CD14-positive monocyte (primary cell): ENCODE measurements at regions not wholly inside any gene's neighbourhood (a gene's known extent, or its start where the extent isn't known, plus 50 kb on each side); places are given as distances from the start of the nearest gene placed in this dataset.

Experiments used
- DNase-seq, 3 donors: peaks; one replicate each; pipeline ENCODE4 v3.0.0-alpha.2; 2011 to 2022
- H2AFZ ChIP-seq: 2 replicates; pipeline ENCODE4 v1.6.0; 2012; ENCODE audit warnings: mild to moderate bottlenecking, low read depth, low read length, inconsistent platforms; ENCODE audit not compliant: insufficient read depth, poor library complexity, severe bottlenecking
- H3K27ac ChIP-seq, 2 donors: 1 replicate in 1 of 2; 2 replicates in 1 of 2; pipeline ENCODE4 v1.5.1; 2012 to 2013; ENCODE audit warnings: low read length in 2 of 2, control low read depth in 1 of 2, inconsistent platforms in 1 of 2, low read depth in 1 of 2, mild to moderate bottlenecking in 1 of 2
- H3K27me3 ChIP-seq, 2 donors: one replicate each; pipeline versions ENCODE4 v1.6.0 to v1.6.1; 2011 to 2013; ENCODE audit warnings: low read length in 2 of 2; ENCODE audit not compliant: control insufficient read depth in 2 of 2, insufficient read depth in 2 of 2
- H3K36me3 ChIP-seq, 2 donors: replicated peaks in 1 of 2; 1 replicate in 1 of 2; 2 replicates in 1 of 2; pipeline versions ENCODE4 v1.5.1 to v1.6.1; 2012 to 2013; ENCODE audit warnings: low read length in 2 of 2, control low read depth in 1 of 2, inconsistent platforms in 1 of 2, mild to moderate bottlenecking in 1 of 2; ENCODE audit not compliant: insufficient read depth in 2 of 2, control insufficient read depth in 1 of 2
- H3K4me1 ChIP-seq, 2 donors: 1 replicate in 1 of 2; 2 replicates in 1 of 2; pipeline versions ENCODE4 v1.5.1 to v1.6.1; 2012 to 2013; ENCODE audit warnings: low read length in 2 of 2, control low read depth in 1 of 2, inconsistent platforms in 1 of 2, mild to moderate bottlenecking in 1 of 2, moderate library complexity in 1 of 2; ENCODE audit not compliant: insufficient read depth in 2 of 2, control insufficient read depth in 1 of 2
- H3K4me2 ChIP-seq: replicated peaks from 2 replicates; pipeline ENCODE3; 2012; ENCODE audit warnings: low read length, moderate library complexity, mild to moderate bottlenecking; ENCODE audit not compliant: poor library complexity, severe bottlenecking; ENCODE audit errors: extremely low read depth
- H3K4me3 ChIP-seq, 3 experiments: fragments of 200-600 bp in 1 of 3; sonication (generic) in 1 of 3; replicated peaks in 1 of 3; 1 replicate in 2 of 3; 2 replicates in 1 of 3; pipeline ENCODE4 v1.5.1; 2011 to 2013; ENCODE audit warnings: low read length in 3 of 3, mild to moderate bottlenecking in 3 of 3, control low read depth in 2 of 3, low read depth in 2 of 3, inconsistent platforms in 1 of 3, moderate library complexity in 1 of 3
- H3K79me2 ChIP-seq: 2 replicates; pipeline ENCODE4 v1.6.0; 2012; ENCODE audit warnings: mild to moderate bottlenecking, control low read depth, inconsistent platforms, low read length, moderate library complexity; ENCODE audit not compliant: insufficient read depth
- H3K9ac ChIP-seq: 2 replicates; pipeline ENCODE4 v1.6.0; 2017; ENCODE audit warnings: low read length, mild to moderate bottlenecking; ENCODE audit not compliant: insufficient read depth, poor library complexity, severe bottlenecking
- H3K9me3 ChIP-seq, 2 donors: replicated peaks in 1 of 2; 1 replicate in 1 of 2; 2 replicates in 1 of 2; pipeline versions ENCODE4 v1.5.1 to v1.6.1; 2012 to 2013; ENCODE audit warnings: low read length in 2 of 2, control low read depth in 1 of 2; ENCODE audit not compliant: control insufficient read depth in 1 of 2, insufficient read depth in 1 of 2
- H4K20me1 ChIP-seq: 2 replicates; pipeline ENCODE4 v1.6.0; 2012; ENCODE audit warnings: mild to moderate bottlenecking, low read length, control low read depth, moderate library complexity; ENCODE audit not compliant: insufficient read depth
- H3K27ac Mint-ChIP-seq, 7 donors: one replicate each; pipeline ENCODE4 v1.8.0; 2020; ENCODE audit warnings: mild to moderate bottlenecking in 7 of 7, mixed read lengths in 7 of 7, moderate library complexity in 6 of 7, inconsistent platforms in 2 of 7
- H3K27me3 Mint-ChIP-seq, 3 donors: one replicate each; pipeline ENCODE4 v1.8.0; 2021 to 2022; ENCODE audit warnings: low read depth in 3 of 3, mild to moderate bottlenecking in 3 of 3, mixed read lengths in 3 of 3, moderate library complexity in 3 of 3, inconsistent platforms in 1 of 3
- H3K36me3 Mint-ChIP-seq, 2 donors: one replicate each; pipeline ENCODE4 v1.8.0; 2020; ENCODE audit warnings: mixed read lengths in 2 of 2, inconsistent platforms in 1 of 2, mild to moderate bottlenecking in 1 of 2
- H3K4me1 Mint-ChIP-seq: one replicate; pipeline ENCODE4 v1.8.0; 2020; ENCODE audit warnings: mild to moderate bottlenecking, mixed read lengths
- H3K4me3 Mint-ChIP-seq, 2 donors: one replicate each; pipeline ENCODE4 v1.8.0; 2020; ENCODE audit warnings: mild to moderate bottlenecking in 2 of 2, mixed read lengths in 2 of 2, moderate library complexity in 1 of 2
- H3K9me3 Mint-ChIP-seq, 7 donors: one replicate each; pipeline ENCODE4 v1.8.0; 2020 to 2022; ENCODE audit warnings: mixed read lengths in 7 of 7, mild to moderate bottlenecking in 6 of 7, moderate library complexity in 6 of 7, inconsistent platforms in 2 of 7
- WGBS: methylation state at CpG from one replicate; pipeline ENCODE4 v1.1.5; 2013; ENCODE audit warnings: missing lambda C conversion rate; ENCODE audit not compliant: insufficient coverage; 5-methylcytosine and 5-hydroxymethylcytosine counted together
- intact Hi-C, 2 donors: fragments of 100-400 bp; cut with micrococcal nuclease; formaldehyde crosslinking; loops; one replicate each; pipeline versions ENCODE4 v1.15.0 to v1.15.1; 2023
- TF ChIP-seq, protein P1 (sequence below): fragments of 200-600 bp; IDR thresholded peaks from one replicate; pipeline ENCODE4 v1.8.0; 2022; ENCODE audit warnings: antibody characterized with exemption, mild to moderate bottlenecking

DNA sequence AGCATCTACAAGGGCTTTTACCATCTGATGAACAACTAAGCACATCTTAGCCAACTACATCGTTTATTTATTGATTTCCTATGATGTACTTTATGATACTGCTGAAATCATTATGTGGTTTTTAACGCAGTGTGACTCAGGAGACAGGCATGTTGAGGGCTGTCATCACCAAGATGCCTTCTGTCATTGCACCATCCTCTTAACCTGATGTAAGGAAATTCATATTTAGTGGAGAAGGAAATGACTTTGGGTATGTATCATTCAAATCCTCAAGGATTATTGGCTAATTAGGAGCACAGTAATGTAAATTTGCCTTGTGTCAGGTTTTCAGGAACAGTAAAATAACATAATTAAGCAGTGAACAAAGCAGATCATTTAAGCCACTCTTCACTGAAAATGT, 138.5 kb upstream of the MGMT start:
- Mint-ChIP-seq H3K27me3 (peaks cover 12 to 14% (median 12%) of the 10 kb centered on the region in 3 donors), H3K9me3 (no peaks in the 10 kb centered on the region), H3K27ac (no peak overlapping the region), H3K4me1 (no peaks in the 10 kb centered on the region), H3K36me3 (no peaks in the 10 kb centered on the region), H3K4me3 (no peak overlapping the region)
- Histone ChIP-seq H3K79me2 (no peaks in the 10 kb centered on the region), H2AFZ (no peak overlapping the region), H3K4me2 (no peak overlapping the region), H3K9ac (no peak overlapping the region), H3K4me1 (no peaks in the 10 kb centered on the region), H3K36me3 (no peaks in the 10 kb centered on the region), H3K27ac (no peak overlapping the region), H3K27me3 (peaks cover 0 to 6% of the 10 kb centered on the region in 2 donors), H3K9me3 (no peaks in the 10 kb centered on the region), H4K20me1 (no peaks in the 10 kb centered on the region), H3K4me3 (no peak overlapping the region)
- no peak for DNase-seq
- intact Hi-C loops: no loop called here
- TF ChIP-seq, protein P1, sequence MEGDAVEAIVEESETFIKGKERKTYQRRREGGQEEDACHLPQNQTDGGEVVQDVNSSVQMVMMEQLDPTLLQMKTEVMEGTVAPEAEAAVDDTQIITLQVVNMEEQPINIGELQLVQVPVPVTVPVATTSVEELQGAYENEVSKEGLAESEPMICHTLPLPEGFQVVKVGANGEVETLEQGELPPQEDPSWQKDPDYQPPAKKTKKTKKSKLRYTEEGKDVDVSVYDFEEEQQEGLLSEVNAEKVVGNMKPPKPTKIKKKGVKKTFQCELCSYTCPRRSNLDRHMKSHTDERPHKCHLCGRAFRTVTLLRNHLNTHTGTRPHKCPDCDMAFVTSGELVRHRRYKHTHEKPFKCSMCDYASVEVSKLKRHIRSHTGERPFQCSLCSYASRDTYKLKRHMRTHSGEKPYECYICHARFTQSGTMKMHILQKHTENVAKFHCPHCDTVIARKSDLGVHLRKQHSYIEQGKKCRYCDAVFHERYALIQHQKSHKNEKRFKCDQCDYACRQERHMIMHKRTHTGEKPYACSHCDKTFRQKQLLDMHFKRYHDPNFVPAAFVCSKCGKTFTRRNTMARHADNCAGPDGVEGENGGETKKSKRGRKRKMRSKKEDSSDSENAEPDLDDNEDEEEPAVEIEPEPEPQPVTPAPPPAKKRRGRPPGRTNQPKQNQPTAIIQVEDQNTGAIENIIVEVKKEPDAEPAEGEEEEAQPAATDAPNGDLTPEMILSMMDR: no peak
- WGBS: no CpG with 5 or more reads among the region's 2 CpGs

GRCh38 chr10:129329385-129330055, 137.5 kb upstream of the MGMT start:
- Mint-ChIP-seq H3K9me3 (no peaks in the 10 kb centered on the region), H3K4me3 (no peak overlapping the region), H3K36me3 (no peaks in the 10 kb centered on the region), H3K27ac (no peak overlapping the region), H3K4me1 (no peaks in the 10 kb centered on the region), H3K27me3 (peaks cover 13 to 20% (median 16%) of the 10 kb centered on the region in 3 donors)
- no peaks in the 10 kb centered on the region for H3K36me3 ChIP-seq
- H3K9ac ChIP-seq: no peak overlapping the region
- WGBS: 89% methylated on average over 10 of the region's 17 CpGs
- no peak for DNase-seq
- H3K4me1 ChIP-seq: no peaks in the 10 kb centered on the region
- no peaks in the 10 kb centered on the region for H3K9me3 ChIP-seq
- no peaks in the 10 kb centered on the region for H4K20me1 ChIP-seq
- no peak overlapping the region for H3K27ac ChIP-seq
- TF ChIP-seq, protein P1: no peak
- no peaks in the 10 kb centered on the region for H3K79me2 ChIP-seq
- peaks cover 3 to 6% of the 10 kb centered on the region in 2 donors for H3K27me3 ChIP-seq
- no peak overlapping the region for H3K4me2 ChIP-seq
- no peak overlapping the region for H2AFZ ChIP-seq
- no peak overlapping the region for H3K4me3 ChIP-seq
- intact Hi-C loops: no loop called here
